AG10803 (cell line): ENCODE measurements at regions not wholly inside any gene's neighbourhood (a gene's known extent, or its start where the extent isn't known, plus 50 kb on each side); places are given as distances from the start of the nearest gene placed in this dataset.

Experiments used
- DNase-seq: peaks from one replicate; pipeline ENCODE4 v3.0.0; 2010; ENCODE audit warnings: low read depth
- H3K4me3 ChIP-seq: 2 replicates; pipeline ENCODE4 v1.5.1; 2011; ENCODE audit warnings: mild to moderate bottlenecking, low read length, control low read depth
- CTCF ChIP-seq: conservative IDR thresholded peaks from 2 replicates; pipeline ENCODE4 v1.5.1; 2011; ENCODE audit warnings: mild to moderate bottlenecking, low read length, control low read depth, inconsistent platforms

- TF ChIP-seq CTCF: no peak
- no peak overlapping the region for H3K4me3 ChIP-seq
- no peak for DNase-seq
Observed at GRCh38 chr14:78090864-78091263, 79.3 kb upstream of the NRXN3 start.

- no peak for DNase-seq
- TF ChIP-seq CTCF: no peak
Observed at GRCh38 chr14:78091361-78091760, 78.8 kb upstream of the NRXN3 start.

GRCh38 chr14:78092040-78092439 lies 78.1 kb upstream of the NRXN3 start:
- TF ChIP-seq CTCF: no peak
- no peak overlapping the region for H3K4me3 ChIP-seq
- no peak for DNase-seq

More at GRCh38 chr14:78091361-78091760, 78.8 kb upstream of the NRXN3 start:
- no peak overlapping the region for H3K4me3 ChIP-seq

GRCh38 chr14:78103271-78103670 lies 66.9 kb upstream of the NRXN3 start:
- no peak overlapping the region for H3K4me3 ChIP-seq
- DNase-seq: no peak
- TF ChIP-seq CTCF: no peak

GRCh38 chr14:78104160-78104559 lies 66.0 kb upstream of the NRXN3 start:
- no peak for TF ChIP-seq CTCF
- DNase-seq: no peak
- no peak overlapping the region for H3K4me3 ChIP-seq

GRCh38 chr14:78104655-78105054 lies 65.5 kb upstream of the NRXN3 start:
- no peak overlapping the region for H3K4me3 ChIP-seq
- no peak for DNase-seq
- no peak for TF ChIP-seq CTCF

GRCh38 chr14:78106381-78106780 lies 63.8 kb upstream of the NRXN3 start:
- TF ChIP-seq CTCF: no peak
- no peak overlapping the region for H3K4me3 ChIP-seq
- no peak for DNase-seq
